Lung (tissue), 11 donors: ENCODE measurements at regions not wholly inside any gene's neighbourhood (a gene's known extent, or its start where the extent isn't known, plus 50 kb on each side); places are given as distances from the start of the nearest gene placed in this dataset.

ENCODE experiments used
- ATAC-seq: fragments of 200-7000 bp; cut with Tn5 transposase; one replicate; pipeline ENCODE4 v1.9.1; 2020; ENCODE audit warnings: moderate number of reproducible peaks; ENCODE audit not compliant: insufficient read depth, low FRiP score
- DNase-seq, 3 donors: peaks; one replicate each; pipeline ENCODE4 v3.0.0-alpha.2; 2013 to 2017
- H3K27ac ChIP-seq, 2 donors: one replicate each; pipeline ENCODE4 v1.5.1; 2013; ENCODE audit warnings: mild to moderate bottlenecking in 2 of 2, moderate library complexity in 2 of 2, control low read depth in 1 of 2, inconsistent platforms in 1 of 2, low read depth in 1 of 2, low read length in 1 of 2
- H3K27me3 ChIP-seq, 3 donors: one replicate each; pipeline ENCODE4 v1.5.1; 2013; ENCODE audit warnings: low read length in 2 of 3; ENCODE audit not compliant: control insufficient read depth in 3 of 3, insufficient read depth in 3 of 3
- H3K36me3 ChIP-seq, 4 donors: one replicate each; pipeline ENCODE4 v1.5.1; 2013; ENCODE audit warnings: low read length in 4 of 4, mild to moderate bottlenecking in 1 of 4, moderate library complexity in 1 of 4; ENCODE audit not compliant: control insufficient read depth in 4 of 4, insufficient read depth in 4 of 4
- H3K4me1 ChIP-seq, 5 donors: one replicate each; pipeline ENCODE4 v1.5.1; 2013; ENCODE audit warnings: low read length in 5 of 5, mild to moderate bottlenecking in 2 of 5, moderate library complexity in 1 of 5; ENCODE audit not compliant: control insufficient read depth in 5 of 5, insufficient read depth in 5 of 5
- H3K4me3 ChIP-seq: one replicate; pipeline ENCODE4 v1.5.1; 2013; ENCODE audit warnings: mild to moderate bottlenecking, control low read depth, moderate library complexity
- H3K9ac ChIP-seq, 2 donors: one replicate each; pipeline ENCODE4 v1.5.1; 2013; ENCODE audit warnings: low read length in 2 of 2, control low read depth in 1 of 2; ENCODE audit not compliant: insufficient read depth in 1 of 2
- H3K9me3 ChIP-seq, 4 donors: one replicate each; pipeline ENCODE4 v1.5.1; 2013; ENCODE audit warnings: low read length in 3 of 4, mild to moderate bottlenecking in 1 of 4, moderate library complexity in 1 of 4; ENCODE audit not compliant: control insufficient read depth in 4 of 4, insufficient read depth in 3 of 4
- WGBS, 2 donors: extraction: QIAGEN DNeasy Blood & Tissue Kit; methylation state at CpG; one replicate each; pipeline ENCODE4 v1.1.7; 2013; 5-methylcytosine and 5-hydroxymethylcytosine counted together
- TF ChIP-seq, protein P1 (sequence below): IDR thresholded peaks from 2 replicates; pipeline ENCODE4 v1.5.1; 2012; ENCODE audit warnings: mild to moderate bottlenecking; ENCODE audit errors: control extremely low read depth, extremely low read depth
- donor health status: control.
- donor health status: control.
- donor health status: Bipolar disorder and iron deficiency.
- donor health status: healthy.
- donor health status: DM: yes; HTN: yes; CAD: no.

DNA sequence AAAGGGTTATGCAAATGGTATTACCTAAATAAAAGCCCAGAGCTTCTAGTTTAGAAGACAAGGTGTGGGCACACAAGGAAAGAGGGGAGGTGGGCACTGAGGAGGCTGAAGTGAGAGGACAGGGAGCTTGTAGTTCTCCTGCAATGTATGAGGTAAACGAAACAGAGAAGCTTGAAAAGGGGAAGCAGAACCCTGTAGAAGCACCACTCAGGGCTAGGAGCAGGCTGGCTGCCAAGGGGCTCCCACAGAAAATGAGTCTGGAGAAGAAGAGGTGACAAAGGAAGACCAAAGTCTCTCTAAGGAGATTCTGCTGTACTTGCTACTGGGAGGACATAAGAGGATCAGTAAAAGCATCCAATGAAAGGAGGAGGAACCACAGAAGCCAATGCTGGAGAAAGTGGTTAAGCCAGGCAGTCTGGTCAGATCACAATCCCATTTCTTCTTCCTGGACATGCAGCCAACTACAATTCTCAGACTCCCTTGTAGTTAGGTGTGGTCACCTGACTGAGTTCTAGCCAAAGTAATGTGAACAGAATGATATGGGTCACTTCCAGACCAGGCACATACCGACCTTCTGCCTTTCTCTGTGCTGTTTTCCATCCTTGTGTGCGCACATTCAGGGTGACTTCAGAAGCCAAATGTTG lies 174.5 kb upstream of the MAP3K1 start:
- Histone ChIP-seq H3K27me3 (no peaks in the 10 kb centered on the region), H3K9ac (no peak overlapping the region), H3K9me3 (no peaks in the 10 kb centered on the region), H3K4me1 (peaks cover 0 to 9% (median 5%) of the 10 kb centered on the region in 5 donors), H3K36me3 (no peaks in the 10 kb centered on the region), H3K27ac (no peak overlapping the region), H3K4me3 (no peak overlapping the region)
- DNase-seq (no peak), ATAC-seq (peak; percentile 50)
- TF ChIP-seq, protein P1, sequence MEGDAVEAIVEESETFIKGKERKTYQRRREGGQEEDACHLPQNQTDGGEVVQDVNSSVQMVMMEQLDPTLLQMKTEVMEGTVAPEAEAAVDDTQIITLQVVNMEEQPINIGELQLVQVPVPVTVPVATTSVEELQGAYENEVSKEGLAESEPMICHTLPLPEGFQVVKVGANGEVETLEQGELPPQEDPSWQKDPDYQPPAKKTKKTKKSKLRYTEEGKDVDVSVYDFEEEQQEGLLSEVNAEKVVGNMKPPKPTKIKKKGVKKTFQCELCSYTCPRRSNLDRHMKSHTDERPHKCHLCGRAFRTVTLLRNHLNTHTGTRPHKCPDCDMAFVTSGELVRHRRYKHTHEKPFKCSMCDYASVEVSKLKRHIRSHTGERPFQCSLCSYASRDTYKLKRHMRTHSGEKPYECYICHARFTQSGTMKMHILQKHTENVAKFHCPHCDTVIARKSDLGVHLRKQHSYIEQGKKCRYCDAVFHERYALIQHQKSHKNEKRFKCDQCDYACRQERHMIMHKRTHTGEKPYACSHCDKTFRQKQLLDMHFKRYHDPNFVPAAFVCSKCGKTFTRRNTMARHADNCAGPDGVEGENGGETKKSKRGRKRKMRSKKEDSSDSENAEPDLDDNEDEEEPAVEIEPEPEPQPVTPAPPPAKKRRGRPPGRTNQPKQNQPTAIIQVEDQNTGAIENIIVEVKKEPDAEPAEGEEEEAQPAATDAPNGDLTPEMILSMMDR: no peak
- 67 to 68% methylated on average over 3 of the region's 3 CpGs for WGBS, 2 donors

DNA sequence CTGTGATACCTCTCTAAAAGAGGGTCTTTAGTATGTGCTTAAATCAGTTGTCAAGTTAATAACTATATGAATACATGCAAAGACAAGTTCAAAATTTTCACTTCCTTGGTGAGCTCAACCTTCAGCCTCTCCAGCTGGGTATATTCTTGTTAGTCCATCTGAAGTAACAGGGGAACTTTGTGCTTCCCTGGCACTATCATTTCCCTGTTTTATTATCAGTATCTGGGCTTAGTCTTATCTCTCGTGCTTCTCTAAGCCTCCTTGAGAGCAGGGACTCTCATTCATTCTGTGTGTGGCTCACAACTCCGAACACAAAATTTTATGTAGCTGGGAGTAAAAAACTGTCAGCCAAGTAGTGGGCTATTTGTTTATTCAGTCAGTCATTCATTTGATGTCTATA lies 175.9 kb upstream of the MAP3K1 start:
- no peaks in the 10 kb centered on the region for H3K36me3 ChIP-seq
- H3K27ac ChIP-seq: no peak overlapping the region
- H3K9me3 ChIP-seq: no peaks in the 10 kb centered on the region
- 79 to 82% methylated on average over 2 of the region's 2 CpGs for WGBS, 2 donors
- TF ChIP-seq, protein P1: no peak
- H3K4me1 ChIP-seq: peaks cover 0 to 9% (median 5%) of the 10 kb centered on the region in 5 donors
- H3K27me3 ChIP-seq: no peaks in the 10 kb centered on the region
- DNase-seq (no peak), ATAC-seq (no peak)
- H3K9ac ChIP-seq: no peak overlapping the region
- H3K4me3 ChIP-seq: no peak overlapping the region

DNA sequence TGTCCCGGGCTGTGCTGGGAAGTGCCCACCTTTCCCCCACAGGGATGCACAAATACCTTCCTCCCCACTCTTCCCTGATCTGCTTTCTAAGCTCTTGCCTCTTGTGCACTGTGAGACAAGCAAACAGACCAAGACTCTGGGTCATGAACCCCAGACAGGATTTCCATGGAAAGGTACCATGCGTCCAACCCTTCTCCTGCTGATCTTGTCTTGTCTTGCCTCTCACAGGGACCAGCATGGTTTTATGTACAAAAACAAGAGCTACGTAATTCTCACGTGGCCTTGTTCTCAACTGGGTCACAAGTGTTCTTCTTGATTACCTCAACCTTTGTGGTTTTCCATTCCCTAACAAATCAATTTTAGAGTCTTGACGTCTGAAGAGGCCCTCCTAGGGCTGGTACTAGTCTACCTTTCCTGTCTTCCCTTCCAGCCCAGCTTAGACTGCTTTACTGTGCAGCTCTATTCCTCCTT lies 176.5 kb upstream of the MAP3K1 start:
- Histone ChIP-seq H3K9ac (no peak overlapping the region), H3K36me3 (no peaks in the 10 kb centered on the region), H3K27ac (no peak overlapping the region), H3K4me3 (no peak overlapping the region), H3K4me1 (peaks cover 0 to 9% (median 5%) of the 10 kb centered on the region in 5 donors), H3K27me3 (no peaks in the 10 kb centered on the region), H3K9me3 (no peaks in the 10 kb centered on the region)
- ATAC-seq (no peak), DNase-seq (no peak)
- TF ChIP-seq, protein P1: no peak
- WGBS, 2 donors: 73 to 87% methylated on average over 5 of the region's 5 CpGs
